ENCODE measurements at regions not wholly inside any gene's neighbourhood (a gene's known extent, or its start where the extent isn't known, plus 50 kb on each side); places are given as distances from the start of the nearest gene placed in this dataset.

- TF ChIP-seq TSHZ2 (CRISPR knock-in tag; IDR thresholded peaks at IDR 0.05): no peak
Observed at GRCh38 chr7:41255716-41256115, 447.2 kb downstream of the INHBA start (continued).

DNA sequence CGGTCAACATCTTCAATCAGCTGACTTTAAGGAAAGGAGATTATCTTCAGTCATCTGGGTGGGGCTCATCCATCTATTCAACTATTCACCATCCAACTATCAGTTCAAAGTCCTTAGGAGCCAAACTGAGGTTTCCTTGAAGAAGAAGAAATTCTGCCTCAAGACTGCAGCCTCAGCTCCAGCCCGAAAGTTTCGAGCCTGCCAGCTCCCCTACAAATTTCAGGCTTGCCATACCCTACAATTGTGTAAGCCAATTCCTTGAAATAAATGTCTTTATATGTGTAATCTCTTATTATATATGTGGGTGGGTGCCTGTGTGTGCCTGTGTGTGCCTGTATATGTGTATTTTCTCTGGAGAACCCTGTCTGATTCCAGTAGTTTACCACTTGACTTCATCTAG, 447.8 kb downstream of the INHBA start:
- ATAC-seq: no peak
- TF ChIP-seq ZFP3 (CRISPR knock-in tag; IDR thresholded peaks at IDR 0.05) (no peak), ISL1 (CRISPR knock-in tag; IDR thresholded peaks at IDR 0.05) (no peak), GLIS3 (CRISPR knock-in tag; IDR thresholded peaks at IDR 0.05) (no peak), ARNTL (CRISPR knock-in tag; IDR thresholded peaks at IDR 0.05; ENCODE audit: borderline replicate concordance, low read depth) (no peak), TSHZ2 (CRISPR knock-in tag; IDR thresholded peaks at IDR 0.05) (no peak), PPARA (CRISPR knock-in tag; IDR thresholded peaks at IDR 0.05; ENCODE audit: borderline replicate concordance) (no peak), TOX (CRISPR knock-in tag; IDR thresholded peaks at IDR 0.05; ENCODE audit: borderline replicate concordance) (no peak), OSR1 (CRISPR knock-in tag; IDR thresholded peaks at IDR 0.05) (no peak), ZC3H10 (CRISPR knock-in tag; IDR thresholded peaks at IDR 0.05) (no peak), ZFP30 (CRISPR knock-in tag; IDR thresholded peaks at IDR 0.05) (no peak), CSDC2 (CRISPR knock-in tag; IDR thresholded peaks at IDR 0.05) (no peak), RARB (CRISPR knock-in tag; IDR thresholded peaks at IDR 0.05) (no peak), ZNF8 (CRISPR knock-in tag; IDR thresholded peaks at IDR 0.05) (no peak), SNAI2 (CRISPR knock-in tag; IDR thresholded peaks at IDR 0.05) (no peak), TCF4 (CRISPR knock-in tag; IDR thresholded peaks at IDR 0.05; ENCODE audit: borderline replicate concordance) (no peak)

DNA sequence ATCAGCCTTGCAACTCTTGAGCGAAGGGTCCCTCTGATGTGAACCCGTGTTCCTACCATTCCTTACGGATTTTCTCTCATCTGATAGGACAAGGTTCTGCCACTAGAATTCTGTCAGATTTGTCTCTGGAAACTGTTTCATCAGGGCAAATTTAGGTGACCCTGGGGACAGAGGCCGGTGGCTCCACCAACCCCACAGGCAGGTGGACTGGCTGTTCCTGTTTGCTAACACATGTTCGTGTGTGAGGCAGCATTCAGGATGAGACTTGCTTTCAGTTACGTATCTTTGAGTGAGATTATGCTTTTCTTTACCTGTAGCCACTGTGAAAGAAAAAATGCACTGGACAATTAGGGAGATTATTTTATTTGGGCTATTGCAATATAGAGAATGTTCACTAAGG, 449.9 kb downstream of the INHBA start:
- ATAC-seq: no peak
- TF ChIP-seq ZNF565 (CRISPR knock-in tag; conservative IDR thresholded peaks at IDR 0.05; ENCODE audit: low read depth): no peak
- TF ChIP-seq OSR1 (CRISPR knock-in tag; IDR thresholded peaks at IDR 0.05): no peak
- TF ChIP-seq ZFP30 (CRISPR knock-in tag; IDR thresholded peaks at IDR 0.05): no peak
- no peak for TF ChIP-seq CREB5 (CRISPR knock-in tag; IDR thresholded peaks at IDR 0.05; ENCODE audit: low read depth)
- no peak for TF ChIP-seq TSHZ2 (CRISPR knock-in tag; IDR thresholded peaks at IDR 0.05)
- TF ChIP-seq TCF4 (CRISPR knock-in tag; IDR thresholded peaks at IDR 0.05; ENCODE audit: borderline replicate concordance): no peak
- TF ChIP-seq CSDC2 (CRISPR knock-in tag; IDR thresholded peaks at IDR 0.05): no peak
- TF ChIP-seq ESRRG (CRISPR knock-in tag; IDR thresholded peaks at IDR 0.05): no peak
- TF ChIP-seq, protein P1, sequence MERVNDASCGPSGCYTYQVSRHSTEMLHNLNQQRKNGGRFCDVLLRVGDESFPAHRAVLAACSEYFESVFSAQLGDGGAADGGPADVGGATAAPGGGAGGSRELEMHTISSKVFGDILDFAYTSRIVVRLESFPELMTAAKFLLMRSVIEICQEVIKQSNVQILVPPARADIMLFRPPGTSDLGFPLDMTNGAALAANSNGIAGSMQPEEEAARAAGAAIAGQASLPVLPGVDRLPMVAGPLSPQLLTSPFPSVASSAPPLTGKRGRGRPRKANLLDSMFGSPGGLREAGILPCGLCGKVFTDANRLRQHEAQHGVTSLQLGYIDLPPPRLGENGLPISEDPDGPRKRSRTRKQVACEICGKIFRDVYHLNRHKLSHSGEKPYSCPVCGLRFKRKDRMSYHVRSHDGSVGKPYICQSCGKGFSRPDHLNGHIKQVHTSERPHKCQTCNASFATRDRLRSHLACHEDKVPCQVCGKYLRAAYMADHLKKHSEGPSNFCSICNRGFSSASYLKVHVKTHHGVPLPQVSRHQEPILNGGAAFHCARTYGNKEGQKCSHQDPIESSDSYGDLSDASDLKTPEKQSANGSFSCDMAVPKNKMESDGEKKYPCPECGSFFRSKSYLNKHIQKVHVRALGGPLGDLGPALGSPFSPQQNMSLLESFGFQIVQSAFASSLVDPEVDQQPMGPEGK (CRISPR knock-in tag; IDR thresholded peaks at IDR 0.05; ENCODE audit: borderline replicate concordance): no peak

Data from SK-N-SH treated with all-trans-retinoic acid at 6 μM for 48 hours (cell line).